Neural cell (in vitro differentiated cells): ENCODE measurements at regions not wholly inside any gene's neighbourhood (a gene's known extent, or its start where the extent isn't known, plus 50 kb on each side); places are given as distances from the start of the nearest gene placed in this dataset.

Experiments used
- H2AFZ ChIP-seq: fragments of 200-600, 300-800 bp; sonication (generic), shearing (Covaris generic); 2 replicates; pipeline ENCODE4 v1.6.0; 2014; ENCODE audit warnings: low read depth, mild to moderate bottlenecking, antibody characterized with exemption, low read length, moderate library complexity
- H3F3A ChIP-seq: fragments of 200-600 bp; shearing (Covaris generic); 2 replicates; pipeline ENCODE4 v1.6.1; 2016; ENCODE audit warnings: mild to moderate bottlenecking, moderate library complexity, mixed read lengths, antibody characterized with exemption, low read length; ENCODE audit not compliant: insufficient read depth, poor library complexity, severe bottlenecking
- H3K27ac ChIP-seq: fragments of 200-600, 300-800 bp; sonication (generic), shearing (Covaris generic); 2 replicates; pipeline ENCODE4 v1.5.1; 2014; ENCODE audit warnings: mild to moderate bottlenecking, low read length, moderate library complexity
- H3K27me3 ChIP-seq: fragments of 300-800, 200-600 bp; sonication (generic), shearing (Covaris generic); 2 replicates; pipeline ENCODE4 v1.6.0; 2014; ENCODE audit warnings: mild to moderate bottlenecking, low read depth, low read length, moderate library complexity; ENCODE audit not compliant: insufficient read depth
- H3K36me3 ChIP-seq: fragments of 300-800, 200-600 bp; sonication (generic), shearing (Covaris generic); 2 replicates; pipeline ENCODE4 v1.5.1; 2014; ENCODE audit warnings: mild to moderate bottlenecking, antibody characterized with exemption, low read length, moderate library complexity; ENCODE audit not compliant: insufficient read depth
- H3K4me2 ChIP-seq: fragments of 300-800, 200-600 bp; sonication (generic), shearing (Covaris generic); 2 replicates; pipeline ENCODE4 v1.6.0; 2014; ENCODE audit warnings: mild to moderate bottlenecking, low read length
- H3K4me3 ChIP-seq: fragments of 300-800, 200-600 bp; sonication (generic), shearing (Covaris generic); 2 replicates; pipeline ENCODE4 v1.5.1; 2014; ENCODE audit warnings: mild to moderate bottlenecking, low read length, moderate library complexity
- H3K79me2 ChIP-seq: fragments of 200-600 bp; shearing (Covaris generic); replicated peaks from 2 replicates; pipeline ENCODE4 v1.6.0; 2014; ENCODE audit warnings: mild to moderate bottlenecking, low read length, moderate library complexity; ENCODE audit not compliant: insufficient read depth
- H3K9ac ChIP-seq: fragments of 300-800, 200-600 bp; sonication (generic), shearing (Covaris generic); 2 replicates; pipeline ENCODE4 v1.6.1; 2016; ENCODE audit warnings: mild to moderate bottlenecking, low read length, mixed read lengths
- H3K9me2 ChIP-seq: fragments of 200-600 bp; shearing (Covaris generic); 2 replicates; pipeline ENCODE4 v1.6.1; 2016; ENCODE audit warnings: mild to moderate bottlenecking, low read length, mixed read lengths; ENCODE audit not compliant: insufficient read depth
- H3K9me3 ChIP-seq: fragments of 200-600, 300-800 bp; sonication (generic), shearing (Covaris generic); 2 replicates; pipeline ENCODE4 v1.6.1; 2016; ENCODE audit warnings: mild to moderate bottlenecking, mixed run types, low read length, moderate library complexity, mixed read lengths
- H4K20me1 ChIP-seq: fragments of 200-600 bp; shearing (Covaris generic); 2 replicates; pipeline ENCODE4 v1.6.1; 2016; ENCODE audit warnings: mild to moderate bottlenecking, mixed run types; ENCODE audit not compliant: insufficient read depth
- CTCF ChIP-seq: fragments of 450-650 bp; IDR thresholded peaks from 2 replicates; pipeline ENCODE4 v1.5.1; 2014; ENCODE audit warnings: antibody characterized with exemption, mild to moderate bottlenecking, moderate library complexity; ENCODE audit not compliant: poor library complexity, severe bottlenecking
- EP300 ChIP-seq: fragments of 450-650 bp; conservative IDR thresholded peaks from 2 replicates; pipeline ENCODE4 v1.6.1; 2014; ENCODE audit warnings: antibody characterized with exemption, mild to moderate bottlenecking, moderate library complexity; ENCODE audit not compliant: poor library complexity, severe bottlenecking
- EZH2 ChIP-seq: fragments of 200-600, 300-800 bp; shearing (Covaris generic), sonication (generic); IDR thresholded peaks from 2 replicates; pipeline ENCODE4 v1.6.1; 2014; ENCODE audit warnings: antibody characterized with exemption, low read length, borderline replicate concordance, mild to moderate bottlenecking; ENCODE audit not compliant: insufficient read depth, poor library complexity, severe bottlenecking
- MXI1 ChIP-seq: fragments of 450-650 bp; conservative IDR thresholded peaks from 2 replicates; pipeline ENCODE4 v1.6.1; 2014; ENCODE audit warnings: antibody characterized with exemption, mild to moderate bottlenecking; ENCODE audit not compliant: poor library complexity, severe bottlenecking
- POLR2AphosphoS5 ChIP-seq: IDR thresholded peaks from 2 replicates; pipeline ENCODE4 v1.6.1; 2012
- RAD21 ChIP-seq: fragments of 450-650 bp; conservative IDR thresholded peaks from 2 replicates; pipeline ENCODE4 v1.6.1; 2014; ENCODE audit warnings: antibody characterized with exemption, mild to moderate bottlenecking, moderate library complexity
- REST ChIP-seq: IDR thresholded peaks from 2 replicates; pipeline ENCODE4 v1.6.1; 2012; ENCODE audit warnings: borderline replicate concordance
- SMC3 ChIP-seq: fragments of 450-650 bp; conservative IDR thresholded peaks from 2 replicates; pipeline ENCODE4 v1.6.1; 2014; ENCODE audit warnings: antibody characterized with exemption, mild to moderate bottlenecking, moderate library complexity; ENCODE audit not compliant: poor library complexity
- TAF1 ChIP-seq: IDR thresholded peaks from 2 replicates; pipeline ENCODE4 v1.6.1; 2012; ENCODE audit warnings: low read depth

GRCh38 chr3:14317057-14317553, 85.3 kb upstream of the SLC6A6 start:
- no peak overlapping the region for H3K4me2 ChIP-seq
- no peak overlapping the region for H3K9ac ChIP-seq
- no peak overlapping the region for H3K27ac ChIP-seq
- H3K79me2 ChIP-seq = no peaks in the 10 kb centered on the region
- H3K36me3 ChIP-seq = no peaks in the 10 kb centered on the region
- no peaks in the 10 kb centered on the region for H4K20me1 ChIP-seq
- no peaks in the 10 kb centered on the region for H3K27me3 ChIP-seq
- TF ChIP-seq RAD21 (no peak), MXI1 (no peak), EZH2 (no peak), POLR2AphosphoS5 (no peak), CTCF (no peak), TAF1 (no peak), REST (no peak), EP300 (no peak), SMC3 (no peak)
- no peaks in the 10 kb centered on the region for H3K9me3 ChIP-seq
- H3F3A ChIP-seq = no peaks in the 10 kb centered on the region
- H3K9me2 ChIP-seq = no peaks in the 10 kb centered on the region
- H2AFZ ChIP-seq = no peak overlapping the region
- no peak overlapping the region for H3K4me3 ChIP-seq

- Histone ChIP-seq H3K27me3 (no peaks in the 10 kb centered on the region), H3K9me3 (no peaks in the 10 kb centered on the region), H3K79me2 (no peaks in the 10 kb centered on the region), H3F3A (no peaks in the 10 kb centered on the region), H3K9me2 (no peaks in the 10 kb centered on the region), H4K20me1 (no peaks in the 10 kb centered on the region), H3K9ac (no peak overlapping the region), H3K4me2 (no peak overlapping the region), H2AFZ (no peak overlapping the region), H3K27ac (no peak overlapping the region), H3K4me3 (no peak overlapping the region), H3K36me3 (no peaks in the 10 kb centered on the region)
- TF ChIP-seq SMC3 = no peak
- TF ChIP-seq EZH2 = no peak
- TF ChIP-seq REST = no peak
- TF ChIP-seq CTCF = no peak
- no peak for TF ChIP-seq TAF1
- TF ChIP-seq POLR2AphosphoS5 = no peak
- TF ChIP-seq EP300 = no peak
- no peak for TF ChIP-seq MXI1
- no peak for TF ChIP-seq RAD21
Observed at GRCh38 chr3:14318646-14319045, 83.8 kb upstream of the SLC6A6 start.
